WERI-Rb-1 (cell line): ENCODE measurements at regions not wholly inside any gene's neighbourhood (a gene's known extent, or its start where the extent isn't known, plus 50 kb on each side); places are given as distances from the start of the nearest gene placed in this dataset.

Experiments used
- DNase-seq: peaks from one replicate; pipeline ENCODE4 v3.0.0-alpha.2; 2020
- H3K27ac ChIP-seq: fragments of 250-450 bp; sonication (Bioruptor Pico); 2 replicates; pipeline ENCODE4 v1.5.1; 2020; ENCODE audit warnings: mild to moderate bottlenecking, moderate library complexity
- H3K27me3 ChIP-seq: fragments of 250-450 bp; sonication (Bioruptor Pico); 2 replicates; pipeline ENCODE4 v1.5.1; 2021; ENCODE audit warnings: mild to moderate bottlenecking, low read depth, moderate library complexity; ENCODE audit not compliant: insufficient read depth, severe bottlenecking
- H3K36me3 ChIP-seq: fragments of 250-450 bp; sonication (Bioruptor Pico); 2 replicates; pipeline ENCODE4 v1.5.1; 2020; ENCODE audit warnings: mild to moderate bottlenecking, moderate library complexity
- H3K4me3 ChIP-seq: 2 replicates; pipeline ENCODE4 v1.5.1; 2011; ENCODE audit warnings: low read depth, mild to moderate bottlenecking, control low read depth, low read length
- H3K9me3 ChIP-seq: fragments of 250-450 bp; sonication (Bioruptor Pico); 2 replicates; pipeline ENCODE4 v1.5.1; 2021; ENCODE audit warnings: mild to moderate bottlenecking, moderate library complexity; ENCODE audit not compliant: severe bottlenecking
- CTCF ChIP-seq: IDR thresholded peaks from 2 replicates; pipeline ENCODE4 v1.5.1; 2011; ENCODE audit warnings: low read depth, mild to moderate bottlenecking, control low read depth, inconsistent platforms, low read length

GRCh38 chr5:27318701-27319100 is 280.3 kb upstream of the CDH9 start:
- no peak for DNase-seq
- no peaks in the 10 kb centered on the region for H3K27me3 ChIP-seq
- no peak for TF ChIP-seq CTCF
- no peaks in the 10 kb centered on the region for H3K36me3 ChIP-seq
- no peak overlapping the region for H3K27ac ChIP-seq
- no peaks in the 10 kb centered on the region for H3K9me3 ChIP-seq
- H3K4me3 ChIP-seq = no peak overlapping the region

GRCh38 chr5:27316271-27316650 is 277.9 kb upstream of the CDH9 start:
- Histone ChIP-seq H3K4me3 (no peak overlapping the region), H3K27ac (no peak overlapping the region), H3K27me3 (no peaks in the 10 kb centered on the region), H3K9me3 (no peaks in the 10 kb centered on the region), H3K36me3 (no peaks in the 10 kb centered on the region)
- TF ChIP-seq CTCF = no peak
- DNase-seq = no peak

GRCh38 chr5:27315363-27316270 is 277.2 kb upstream of the CDH9 start:
- Histone ChIP-seq H3K27me3 (no peaks in the 10 kb centered on the region), H3K4me3 (no peak overlapping the region), H3K36me3 (no peaks in the 10 kb centered on the region), H3K27ac (no peak overlapping the region), H3K9me3 (no peaks in the 10 kb centered on the region)
- no peak for DNase-seq
- TF ChIP-seq CTCF = no peak

GRCh38 chr5:27313549-27313948 is 275.2 kb upstream of the CDH9 start:
- no peak for DNase-seq
- no peak overlapping the region for H3K27ac ChIP-seq
- H3K27me3 ChIP-seq = no peaks in the 10 kb centered on the region
- no peaks in the 10 kb centered on the region for H3K9me3 ChIP-seq
- H3K36me3 ChIP-seq = no peaks in the 10 kb centered on the region
- TF ChIP-seq CTCF = no peak
- no peak overlapping the region for H3K4me3 ChIP-seq

- DNase-seq = no peak
- Histone ChIP-seq H3K27ac (no peak overlapping the region), H3K9me3 (no peaks in the 10 kb centered on the region), H3K36me3 (no peaks in the 10 kb centered on the region), H3K27me3 (no peaks in the 10 kb centered on the region), H3K4me3 (no peak overlapping the region)
- no peak for TF ChIP-seq CTCF
Observed at GRCh38 chr5:27312291-27312893, 274.0 kb upstream of the CDH9 start.
